ENCODE measurements at regions not wholly inside any gene's neighbourhood (a gene's known extent, or its start where the extent isn't known, plus 50 kb on each side); places are given as distances from the start of the nearest gene placed in this dataset.

GRCh38 chr2:239485622-239486021 lies 84.8 kb upstream of the HDAC4 start:
- TF ChIP-seq CTCF (IDR thresholded peaks at IDR 0.05 in 2 of 3, conservative IDR thresholded peaks at IDR 0.05 in 1 of 3; ENCODE audit: insufficient read depth in 2 of 3, low read depth in 1 of 3, low read length in 3 of 3) (no peak), KLF6 (CRISPR knock-in tag; IDR thresholded peaks at IDR 0.05; ENCODE audit: borderline replicate concordance) (no peak), MXI1 (IDR thresholded peaks at IDR 0.05; ENCODE audit: low read depth, low read length) (no peak), MECOM (CRISPR knock-in tag; IDR thresholded peaks at IDR 0.05) (no peak), SNIP1 (IDR thresholded peaks at IDR 0.05; ENCODE audit: low read depth) (no peak)
